Coronary artery (tissue), 2 donors: ENCODE measurements at regions not wholly inside any gene's neighbourhood (a gene's known extent, or its start where the extent isn't known, plus 50 kb on each side); places are given as distances from the start of the nearest gene placed in this dataset.

Experiments
- DNase-seq: peaks from one replicate; pipeline ENCODE4 v3.0.0-alpha.2; 2017; ENCODE audit warnings: low spot score
- H3K27ac ChIP-seq, 2 donors: fragments of 200-600 bp; sonication (generic); one replicate each; pipeline ENCODE4 v1.5.1; 2016 to 2019
- H3K4me3 ChIP-seq: fragments of 200-600 bp; sonication (generic); 2 replicates; pipeline ENCODE4 v1.5.1; 2016; ENCODE audit warnings: mild to moderate bottlenecking, moderate library complexity
- CTCF ChIP-seq: fragments of 200-600 bp; sonication (generic); IDR thresholded peaks from one replicate; pipeline ENCODE4 v1.5.1; 2019; ENCODE audit warnings: antibody characterized with exemption

DNA sequence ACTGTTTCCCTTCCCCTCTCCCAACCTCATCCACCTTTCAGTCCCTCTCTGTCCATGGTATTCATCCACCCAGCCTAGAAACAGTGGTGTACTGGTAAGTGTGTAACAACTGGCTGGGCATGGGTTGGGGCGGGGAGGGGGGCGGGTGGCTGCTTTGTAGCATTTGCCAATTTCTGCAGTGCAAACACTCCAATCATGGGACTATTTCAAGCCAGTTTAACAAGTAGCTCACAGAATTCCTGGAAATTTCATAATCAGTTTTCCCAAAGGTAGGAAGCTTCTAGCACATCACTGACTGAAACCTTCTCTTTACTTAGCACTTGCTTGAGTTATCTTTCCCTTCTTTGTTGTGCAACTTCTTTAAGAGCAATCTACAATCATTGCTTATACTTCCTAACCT lies 100.8 kb upstream of the WASF3 start:
- H3K4me3 ChIP-seq, result no peak overlapping the region
- no peak for TF ChIP-seq CTCF
- H3K27ac ChIP-seq, result no peak overlapping the region

DNA sequence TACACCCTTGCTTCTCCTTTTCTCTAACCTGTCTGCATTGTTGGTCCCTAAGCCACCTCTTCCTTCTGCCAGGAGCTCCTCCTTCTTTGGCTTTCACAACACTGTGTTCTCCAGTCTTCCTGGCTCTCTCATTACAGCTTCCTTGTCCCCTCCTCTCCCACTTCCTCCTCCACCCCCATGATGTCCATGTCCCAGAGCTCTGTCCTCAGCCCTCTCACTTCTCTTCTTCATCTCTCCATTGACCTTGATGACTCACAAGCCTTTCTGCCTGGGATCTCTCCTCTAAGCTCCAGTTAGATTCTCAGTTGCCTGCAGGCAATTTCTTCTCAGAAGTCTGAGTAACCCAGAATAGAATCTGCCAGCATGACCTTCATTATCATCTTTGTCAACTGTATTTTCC lies 100.3 kb upstream of the WASF3 start:
- Histone ChIP-seq H3K27ac (no peak overlapping the region), H3K4me3 (no peak overlapping the region)
- no peak for DNase-seq
- no peak for TF ChIP-seq CTCF

More for the DNA sequence above, 100.8 kb upstream of the WASF3 start:
- no peak for DNase-seq

DNA sequence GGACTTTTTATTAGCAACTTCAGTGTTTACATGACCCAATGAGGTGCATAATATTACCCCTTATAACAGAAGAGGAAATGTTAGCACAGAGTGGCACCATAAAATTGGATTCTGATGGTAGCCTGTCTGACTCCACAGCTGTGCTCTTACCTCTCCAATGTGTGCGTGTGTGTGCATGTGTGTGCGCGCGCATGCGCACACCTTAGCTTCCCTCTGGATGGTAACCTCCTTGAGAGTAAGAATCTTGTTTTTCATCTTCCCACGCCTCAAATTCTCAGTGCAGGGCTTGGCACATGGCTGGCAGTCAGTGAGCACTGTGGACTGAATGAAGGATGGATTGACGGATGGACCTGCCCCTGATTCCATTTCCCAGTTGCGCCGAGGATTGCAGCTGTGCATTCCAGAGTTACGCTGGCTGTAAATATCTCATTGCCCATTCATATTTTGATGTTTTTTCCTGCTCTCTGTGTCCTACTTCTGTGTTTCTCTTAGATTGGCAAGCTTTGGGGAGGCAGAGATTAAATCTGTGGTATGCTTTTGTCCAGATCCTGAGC lies 99.2 kb upstream of the WASF3 start:
- Histone ChIP-seq H3K27ac (no peak overlapping the region), H3K4me3 (no peak overlapping the region)
- no peak for DNase-seq
- no peak for TF ChIP-seq CTCF

DNA sequence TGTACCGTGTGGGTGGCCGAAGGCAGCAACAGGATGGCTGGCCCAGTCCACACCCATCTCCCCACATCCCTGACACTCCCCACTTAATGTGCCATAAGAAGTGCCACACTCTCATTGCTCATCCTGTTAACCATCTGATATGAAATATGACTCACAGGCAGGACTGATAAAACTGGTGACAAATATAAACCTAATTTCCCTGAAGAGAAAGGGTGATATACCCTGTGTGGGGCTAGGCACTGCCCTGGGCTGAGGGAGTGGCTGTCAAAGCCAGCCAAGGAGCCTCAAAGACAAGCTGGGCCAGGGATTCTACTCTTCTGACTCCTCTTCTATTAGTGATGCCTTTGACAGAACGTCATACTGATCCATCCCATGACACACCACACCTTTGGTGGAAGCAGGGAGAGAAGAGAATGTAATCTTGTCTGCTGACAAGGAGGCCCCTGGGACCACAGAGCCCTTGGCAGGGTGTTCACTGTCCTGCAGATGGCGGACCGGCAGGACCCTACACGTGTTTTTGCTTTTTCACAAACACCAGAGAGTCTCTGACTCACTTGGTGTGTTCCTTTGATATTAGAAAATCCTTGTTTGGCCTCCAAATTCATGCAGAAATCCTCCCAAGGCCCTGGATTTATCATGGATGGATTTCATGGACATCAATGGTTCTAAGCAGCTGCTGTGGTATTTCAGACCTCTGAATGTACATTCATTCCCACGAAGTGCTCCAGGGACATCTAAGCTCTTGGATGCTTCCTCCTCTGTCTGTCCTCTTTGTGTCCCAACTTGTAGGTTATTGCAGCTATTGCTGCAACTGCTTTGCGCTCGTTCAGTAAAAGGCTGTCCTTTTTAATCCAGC lies 98.0 kb upstream of the WASF3 start:
- no peak for DNase-seq
- TF ChIP-seq CTCF, result no peak
- no peak overlapping the region for H3K4me3 ChIP-seq
- no peak overlapping the region for H3K27ac ChIP-seq

GRCh38 chr13:26460648-26461047 lies 96.8 kb upstream of the WASF3 start:
- Histone ChIP-seq H3K4me3 (no peak overlapping the region), H3K27ac (no peak overlapping the region)
- DNase-seq, result no peak
- no peak for TF ChIP-seq CTCF

- DNase-seq, result no peak
- Histone ChIP-seq H3K27ac (no peak overlapping the region), H3K4me3 (no peak overlapping the region)
- no peak for TF ChIP-seq CTCF
Measured at GRCh38 chr13:26463296-26463695, 94.2 kb upstream of the WASF3 start.

GRCh38 chr13:26463848-26464247 lies 93.6 kb upstream of the WASF3 start:
- no peak overlapping the region for H3K4me3 ChIP-seq
- no peak for DNase-seq
- H3K27ac ChIP-seq, result no peak overlapping the region
- no peak for TF ChIP-seq CTCF
